Activated gamma-delta T cell treated with Interleukin-2 at 50 U/mL for 16 hours (primary cell): ENCODE measurements at regions not wholly inside any gene's neighbourhood (a gene's known extent, or its start where the extent isn't known, plus 50 kb on each side); places are given as distances from the start of the nearest gene placed in this dataset.
"Not testable (repeated sequence)": the region's sequence is repeated elsewhere in the genome, so short reads cannot be mapped to it uniquely, and the experiment has no call there.

Source experiments
- DNase-seq: peaks from one replicate; pipeline ENCODE4 v3.0.0-alpha.2; 2020

- no peak for DNase-seq
Measured at GRCh38 chr9:93900971-93901861, 53.9 kb downstream of the BARX1 start.

GRCh38 chr9:93900436-93900819 is 54.7 kb downstream of the BARX1 start:
- no peak for DNase-seq

- DNase-seq: no peak
Measured at GRCh38 chr9:93899609-93900435, 55.3 kb downstream of the BARX1 start.

GRCh38 chr9:93898502-93899426 is 56.4 kb downstream of the BARX1 start:
- no peak for DNase-seq

GRCh38 chr9:93898026-93898425 is 57.1 kb downstream of the BARX1 start:
- DNase-seq: no peak

GRCh38 chr9:93897075-93897970 is 57.8 kb downstream of the BARX1 start:
- DNase-seq: no peak

GRCh38 chr9:93896496-93897033 is 58.6 kb downstream of the BARX1 start:
- DNase-seq: no peak

- DNase-seq: no peak
Measured at GRCh38 chr9:93896093-93896492, 59.1 kb downstream of the BARX1 start.

GRCh38 chr9:93895535-93895934 is 59.6 kb downstream of the BARX1 start:
- no peak for DNase-seq

GRCh38 chr9:93894691-93895079 is 60.5 kb downstream of the BARX1 start:
- DNase-seq: no peak

- no peak for DNase-seq
Measured at GRCh38 chr9:93893899-93894690, 61.1 kb downstream of the BARX1 start.

- DNase-seq: no peak
Measured at GRCh38 chr9:93893194-93893593, 62.0 kb downstream of the BARX1 start.

- no peak for DNase-seq
Measured at GRCh38 chr9:93892748-93893147, 62.4 kb downstream of the BARX1 start.

GRCh38 chr9:93891549-93892310 is 63.4 kb downstream of the BARX1 start:
- DNase-seq: no peak

- no peak for DNase-seq
Measured at GRCh38 chr9:93891050-93891449, 64.1 kb downstream of the BARX1 start.

- no peak for DNase-seq
Measured at GRCh38 chr9:93890436-93890935, 64.7 kb downstream of the BARX1 start.

GRCh38 chr9:93886911-93887310 is 68.2 kb downstream of the BARX1 start:
- DNase-seq: no peak

GRCh38 chr9:93884808-93885207 is 70.3 kb downstream of the BARX1 start:
- DNase-seq: no peak

GRCh38 chr9:93879662-93880407 is 75.3 kb downstream of the BARX1 start:
- not testable (repeated sequence) for DNase-seq
